ENCODE measurements at regions not wholly inside any gene's neighbourhood (a gene's known extent, or its start where the extent isn't known, plus 50 kb on each side); places are given as distances from the start of the nearest gene placed in this dataset.

DNA sequence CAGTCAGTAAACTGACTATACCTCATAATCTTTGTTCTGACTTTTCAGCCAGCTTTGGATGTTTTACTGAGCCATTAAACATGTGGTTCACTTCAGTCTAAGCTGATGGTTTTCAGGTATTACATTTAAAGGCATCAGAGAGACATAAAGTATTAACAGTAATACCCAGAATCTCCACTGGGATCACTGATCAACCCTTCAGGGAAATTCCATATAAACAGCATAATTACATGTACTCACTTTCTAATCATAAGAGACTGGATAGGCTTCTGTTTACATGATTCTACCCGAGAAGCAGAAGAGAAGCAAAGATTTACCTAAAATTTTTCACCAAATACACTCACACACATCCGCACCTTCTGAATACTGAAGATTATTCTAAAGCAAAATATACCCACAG lies 186.7 kb upstream of the FREM1 start:
- no peak for TF ChIP-seq ELF4 (IDR thresholded peaks at IDR 0.05)
- TF ChIP-seq ARNT (IDR thresholded peaks at IDR 0.05) = no peak
